Smooth muscle cell (in vitro differentiated cells): ENCODE measurements at regions not wholly inside any gene's neighbourhood (a gene's known extent, or its start where the extent isn't known, plus 50 kb on each side); places are given as distances from the start of the nearest gene placed in this dataset.

ENCODE experiments used
- DNase-seq: peaks from one replicate; lab custom pipeline; 2025; ENCODE audit not compliant: unreplicated experiment; lab: John Stamatoyannopoulos, UW
- H2AFZ ChIP-seq: fragments of 200-600 bp; sonication (generic); 2 replicates; pipeline ENCODE4 v1.6.0; 2016; ENCODE audit warnings: antibody characterized with exemption, low read depth, mild to moderate bottlenecking
- H3F3A ChIP-seq: fragments of 200-600 bp; sonication (generic); 2 replicates; pipeline ENCODE4 v1.6.0; 2017; ENCODE audit warnings: antibody characterized with exemption, low read depth
- H3K27ac ChIP-seq: fragments of 200-600 bp; sonication (generic); 2 replicates; pipeline ENCODE4 v1.5.1; 2016; ENCODE audit warnings: low read depth, mild to moderate bottlenecking
- H3K27me3 ChIP-seq: fragments of 200-600 bp; sonication (generic); 2 replicates; pipeline ENCODE4 v1.6.1; 2016; ENCODE audit warnings: low read depth, mild to moderate bottlenecking
- H3K36me3 ChIP-seq: fragments of 200-600 bp; sonication (generic); 2 replicates; pipeline ENCODE4 v1.5.1; 2016; ENCODE audit warnings: low read depth
- H3K4me1 ChIP-seq: fragments of 200-600 bp; sonication (generic); 2 replicates; pipeline ENCODE4 v1.5.1; 2016; ENCODE audit warnings: low read depth
- H3K4me2 ChIP-seq: fragments of 200-600 bp; sonication (generic); 2 replicates; pipeline ENCODE4 v1.6.0; 2016; ENCODE audit warnings: mild to moderate bottlenecking
- H3K4me3 ChIP-seq: fragments of 200-600 bp; sonication (generic); 2 replicates; pipeline ENCODE4 v1.5.1; 2016; ENCODE audit warnings: mild to moderate bottlenecking
- H3K79me2 ChIP-seq: fragments of 200-600 bp; sonication (generic); 2 replicates; pipeline ENCODE4 v1.6.0; 2016; ENCODE audit warnings: low read depth, mild to moderate bottlenecking
- H3K9ac ChIP-seq: fragments of 200-600 bp; sonication (generic); 2 replicates; pipeline ENCODE4 v1.6.0; 2016; ENCODE audit warnings: low read depth
- H3K9me3 ChIP-seq: fragments of 200-600 bp; sonication (generic); replicated peaks from 2 replicates; pipeline ENCODE4 v1.5.1; 2016; ENCODE audit warnings: low read depth
- H4K20me1 ChIP-seq: fragments of 200-600 bp; sonication (generic); 2 replicates; pipeline ENCODE4 v1.6.0; 2016; ENCODE audit warnings: low read depth
- CTCF ChIP-seq: fragments of 200-600 bp; sonication (generic); IDR thresholded peaks from 2 replicates; pipeline ENCODE4 v1.5.1; 2017; ENCODE audit warnings: borderline replicate concordance, mild to moderate bottlenecking, antibody characterized with exemption; ENCODE audit not compliant: insufficient read depth, poor library complexity, severe bottlenecking
- WGBS: methylation state at CpG from one replicate; pipeline ENCODE4 v1.1.7; 2016; ENCODE audit warnings: low lambda C conversion rate; 5-methylcytosine and 5-hydroxymethylcytosine counted together

- no peak overlapping the region for H2AFZ ChIP-seq
- no peak for DNase-seq
- no peaks in the 10 kb centered on the region for H4K20me1 ChIP-seq
- no peak for TF ChIP-seq CTCF
- H3F3A ChIP-seq: no peaks in the 10 kb centered on the region
- no peak overlapping the region for H3K27ac ChIP-seq
- no peaks in the 10 kb centered on the region for H3K27me3 ChIP-seq
- H3K4me1 ChIP-seq: no peaks in the 10 kb centered on the region
- WGBS: 78% methylated on average over 8 of the region's 8 CpGs
- no peaks in the 10 kb centered on the region for H3K9me3 ChIP-seq
- no peak overlapping the region for H3K4me3 ChIP-seq
- H3K79me2 ChIP-seq: no peaks in the 10 kb centered on the region
- no peak overlapping the region for H3K4me2 ChIP-seq
- H3K36me3 ChIP-seq: no peaks in the 10 kb centered on the region
- no peak overlapping the region for H3K9ac ChIP-seq
Measured at GRCh38 chr1:118275472-118276115, 90.6 kb upstream of the SPAG17 start.

GRCh38 chr1:118272884-118273283, 87.9 kb upstream of the SPAG17 start:
- 84% methylated on average over 5 of the region's 5 CpGs for WGBS
- Histone ChIP-seq H3K4me1 (no peaks in the 10 kb centered on the region), H3K79me2 (no peaks in the 10 kb centered on the region), H3K36me3 (no peaks in the 10 kb centered on the region), H4K20me1 (no peaks in the 10 kb centered on the region), H3K27me3 (no peaks in the 10 kb centered on the region), H3F3A (no peaks in the 10 kb centered on the region), H3K4me3 (no peak overlapping the region), H2AFZ (no peak overlapping the region), H3K9ac (no peak overlapping the region), H3K4me2 (no peak overlapping the region), H3K27ac (no peak overlapping the region), H3K9me3 (no peaks in the 10 kb centered on the region)
- no peak for DNase-seq
- no peak for TF ChIP-seq CTCF

DNA sequence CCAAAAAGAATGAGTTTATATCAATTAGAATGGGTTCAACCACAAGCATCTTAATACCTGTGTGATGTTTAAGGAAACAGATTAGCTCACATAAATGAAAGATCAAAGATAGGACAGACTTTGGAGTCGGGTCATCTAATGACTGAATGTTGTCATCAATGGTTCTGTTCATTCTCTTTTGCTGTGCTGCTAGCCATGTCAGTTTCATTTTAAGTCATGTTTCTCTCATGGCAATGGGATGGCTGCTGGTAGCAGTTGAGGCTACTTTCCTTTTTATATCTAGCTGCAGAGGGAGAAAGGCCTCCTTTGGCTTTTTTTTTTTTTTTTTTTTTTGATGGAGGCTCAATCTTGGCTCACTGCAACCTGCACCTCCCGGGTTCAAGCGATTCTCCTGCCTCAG, 86.9 kb upstream of the SPAG17 start:
- no peak for TF ChIP-seq CTCF
- DNase-seq: no peak

GRCh38 chr1:118269598-118269997, 84.6 kb upstream of the SPAG17 start:
- whole genome bisulfite sequencing: 79% methylated on average over 2 of the region's 2 CpGs
- Histone ChIP-seq H3K4me2 (no peak overlapping the region), H3K36me3 (no peaks in the 10 kb centered on the region), H3K79me2 (no peaks in the 10 kb centered on the region), H3K27ac (no peak overlapping the region), H4K20me1 (no peaks in the 10 kb centered on the region), H3K4me3 (no peak overlapping the region), H2AFZ (no peak overlapping the region), H3K4me1 (no peaks in the 10 kb centered on the region), H3F3A (no peaks in the 10 kb centered on the region), H3K9me3 (no peaks in the 10 kb centered on the region), H3K27me3 (no peaks in the 10 kb centered on the region), H3K9ac (no peak overlapping the region)
- DNase-seq: no peak
- TF ChIP-seq CTCF: no peak

More for the DNA sequence above, 86.9 kb upstream of the SPAG17 start:
- H3K9ac ChIP-seq: no peak overlapping the region
- no peak overlapping the region for H3K27ac ChIP-seq
- no peak overlapping the region for H2AFZ ChIP-seq
- H3F3A ChIP-seq: no peaks in the 10 kb centered on the region
- no peaks in the 10 kb centered on the region for H3K79me2 ChIP-seq
- WGBS: 91% methylated on average over 3 of the region's 3 CpGs
- no peaks in the 10 kb centered on the region for H3K9me3 ChIP-seq
- H4K20me1 ChIP-seq: no peaks in the 10 kb centered on the region
- H3K4me1 ChIP-seq: no peaks in the 10 kb centered on the region
- H3K4me3 ChIP-seq: no peak overlapping the region
- H3K27me3 ChIP-seq: no peaks in the 10 kb centered on the region
- H3K36me3 ChIP-seq: no peaks in the 10 kb centered on the region
- H3K4me2 ChIP-seq: no peak overlapping the region
